ELR (cell line): ENCODE measurements at regions not wholly inside any gene's neighbourhood (a gene's known extent, or its start where the extent isn't known, plus 50 kb on each side); places are given as distances from the start of the nearest gene placed in this dataset.
A peak's percentile ranks its signal among the peaks of the same experiment; 100 is the strongest.

Source experiments
- DNase-seq: peaks from one replicate; pipeline ENCODE4 v3.0.0-alpha.2; 2015; ENCODE audit warnings: low read depth

DNA sequence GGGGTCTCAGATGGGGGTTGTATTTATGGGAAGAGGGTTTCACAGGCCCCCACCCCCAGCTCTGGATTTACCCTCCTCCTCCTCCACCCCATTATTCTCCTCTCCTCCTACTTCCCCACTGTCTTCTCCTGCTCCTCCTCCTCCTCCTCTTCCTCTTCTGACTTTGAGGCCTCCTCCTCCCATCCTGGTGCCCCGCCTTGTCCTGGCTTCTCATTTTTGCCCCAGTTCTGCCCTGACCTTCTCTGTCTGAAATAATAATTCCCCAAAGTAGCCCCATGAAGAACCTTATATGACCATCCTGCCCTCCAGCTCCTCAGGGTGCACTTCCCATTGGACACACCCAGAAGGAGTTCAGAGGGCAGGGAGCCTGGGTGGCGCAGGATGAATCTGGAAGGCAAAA is 351.4 kb upstream of the GATB start:
- no peak for DNase-seq

DNA sequence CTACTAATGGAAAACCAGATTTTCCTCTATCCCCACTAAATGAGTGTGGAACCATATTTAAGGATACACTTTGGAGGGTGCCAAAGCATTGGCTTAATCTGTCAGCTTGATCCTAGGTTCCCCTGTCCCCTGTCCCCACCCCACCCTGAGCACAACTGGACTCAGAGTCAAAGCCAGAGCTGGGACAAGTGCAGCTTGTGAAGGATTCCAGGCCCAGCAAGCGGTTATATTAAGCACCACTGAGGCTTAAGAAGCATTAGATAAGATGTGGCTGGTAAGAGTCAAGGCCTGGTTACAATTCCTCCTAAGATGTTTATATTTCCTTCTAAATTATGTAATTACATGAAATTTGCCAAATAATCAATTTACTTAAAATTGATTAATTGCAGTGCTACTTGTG is 350.0 kb upstream of the GATB start:
- no peak for DNase-seq

DNA sequence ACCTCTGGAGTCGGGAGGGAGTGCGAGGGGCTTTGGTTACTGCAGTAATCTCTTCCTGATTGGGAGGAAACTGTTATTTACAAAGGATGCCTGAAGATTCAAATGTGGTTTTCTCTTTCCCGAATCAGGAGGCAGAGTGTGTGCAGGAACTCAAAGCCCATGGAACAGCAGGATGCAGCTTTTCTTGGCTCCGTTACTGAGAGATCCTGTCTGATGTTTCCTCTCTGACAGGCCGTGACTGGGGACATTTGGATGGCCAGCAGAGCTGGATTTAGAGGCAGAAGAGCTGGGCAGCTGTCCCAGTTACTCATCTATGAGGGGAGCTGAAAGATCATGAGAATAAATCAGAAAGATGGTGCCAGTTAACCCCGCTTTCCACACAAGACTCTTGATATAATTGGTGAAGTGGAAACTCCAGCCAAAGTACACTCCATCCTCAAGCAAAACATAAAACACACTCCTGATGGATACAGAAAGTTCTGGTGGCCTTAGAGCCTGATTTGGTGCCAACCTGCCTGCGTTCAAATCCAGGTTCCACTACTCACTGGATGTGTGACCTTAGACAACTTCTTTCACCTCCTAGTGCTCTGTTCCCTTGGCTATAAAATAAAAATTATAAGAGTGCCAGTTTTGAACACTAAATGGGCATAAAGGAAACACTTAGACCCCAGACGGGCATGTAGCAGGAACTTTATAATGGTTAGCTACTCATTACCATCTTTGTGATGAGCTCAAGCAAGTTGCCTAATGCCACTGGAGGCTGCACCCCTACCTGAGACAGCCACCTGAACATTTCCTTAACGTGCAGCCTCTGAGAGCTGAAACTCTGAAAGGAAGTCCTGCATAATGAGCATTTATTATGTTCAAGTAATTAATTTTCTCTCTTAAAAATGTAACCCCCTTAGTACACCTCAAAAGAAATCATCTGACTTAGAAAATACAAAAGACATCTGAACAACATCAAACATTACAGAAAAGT is 349.0 kb upstream of the GATB start:
- DNase-seq, result no peak

DNA sequence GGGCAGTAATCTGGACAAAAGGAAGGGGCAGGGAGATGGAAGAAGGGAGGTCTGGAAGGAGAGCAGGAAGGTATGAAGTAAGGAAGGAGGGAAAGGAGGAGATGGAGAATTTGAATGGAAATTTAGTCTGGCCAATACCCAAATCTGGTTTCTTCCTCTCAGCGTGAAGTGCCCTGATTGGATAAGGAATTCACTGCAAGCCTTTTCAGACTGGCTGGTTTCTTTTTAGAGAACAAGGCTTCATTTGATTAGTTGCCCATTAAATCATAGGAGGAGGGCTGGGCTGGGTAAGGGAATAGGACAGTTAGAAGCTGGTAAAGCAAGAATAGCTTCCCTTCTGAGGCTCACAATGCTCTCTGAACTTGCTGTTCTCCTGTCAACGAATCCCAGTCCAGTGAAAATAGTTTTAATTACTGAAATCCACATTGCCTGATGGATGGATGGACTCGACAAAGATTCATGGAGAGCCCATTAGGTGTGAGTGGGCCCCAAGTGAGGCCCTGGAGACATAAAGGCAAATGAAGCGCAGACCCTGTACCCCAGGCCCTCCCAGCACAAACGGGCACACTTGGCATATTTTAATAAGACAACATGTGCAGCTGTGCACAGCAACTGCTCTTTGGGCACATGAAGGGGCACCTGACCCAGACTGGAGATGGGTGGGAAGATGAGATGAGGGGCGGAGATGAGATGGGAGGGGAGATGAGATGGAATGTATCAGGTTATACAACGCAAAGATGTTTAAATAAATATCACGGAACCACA is 347.1 kb upstream of the GATB start:
- DNase-seq, result no peak

DNA sequence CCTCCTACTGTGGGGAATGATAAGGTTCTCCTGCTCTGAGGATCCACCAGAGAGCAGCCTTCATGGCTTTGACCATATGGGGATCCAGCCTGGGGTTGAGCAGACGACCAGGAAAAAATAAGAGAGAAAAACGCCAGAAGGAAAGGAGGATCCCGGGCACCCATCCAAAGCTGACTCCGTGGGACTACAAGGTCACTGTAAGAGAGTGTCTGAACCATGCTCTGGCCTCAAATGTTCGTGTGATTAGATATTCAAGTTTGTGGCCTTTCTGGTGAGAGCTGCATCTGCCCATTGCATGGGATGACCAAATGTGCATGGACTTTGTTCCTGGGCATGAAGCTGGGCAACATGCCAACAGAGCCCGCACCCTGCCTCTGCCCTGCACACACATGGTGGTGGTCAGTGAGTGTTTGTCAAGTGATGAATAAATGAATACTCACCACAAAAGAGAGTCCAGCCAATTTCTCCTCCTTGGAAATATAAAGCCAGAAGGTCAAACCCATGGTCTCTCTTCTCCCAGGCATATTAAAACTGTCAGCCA is 346.0 kb upstream of the GATB start:
- peak; percentile 8 for DNase-seq

DNA sequence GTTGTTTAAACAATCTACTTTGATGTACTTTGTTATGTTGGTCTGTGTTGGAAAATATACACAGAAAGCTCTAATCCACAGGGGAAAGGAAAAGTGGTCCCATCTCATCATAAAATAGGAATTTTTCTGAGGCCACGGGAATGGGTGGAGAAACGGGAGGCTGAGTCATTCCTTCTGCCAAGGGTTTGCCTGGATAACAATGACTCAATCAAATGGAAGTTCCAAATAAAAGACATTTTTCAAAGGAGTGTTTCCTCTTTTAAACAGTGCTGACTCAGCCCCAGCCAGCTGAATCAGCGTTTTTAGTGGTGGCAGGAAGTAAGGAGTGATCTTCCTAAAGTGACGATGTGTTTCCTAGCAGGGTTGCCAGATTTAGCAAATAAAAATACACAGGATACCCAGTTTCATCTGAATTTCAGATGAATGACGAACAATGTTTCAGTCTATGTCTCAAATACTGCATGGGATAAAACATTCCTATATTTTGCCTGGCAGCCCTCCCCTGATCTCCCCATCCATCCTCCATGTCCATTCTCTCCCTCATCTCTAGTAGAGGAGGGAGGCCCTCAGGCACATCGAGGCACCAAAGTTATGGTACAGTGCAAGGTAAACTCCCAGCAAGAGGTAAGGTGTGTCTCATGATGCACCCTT is 345.4 kb upstream of the GATB start:
- peak; percentile 97 for DNase-seq

DNA sequence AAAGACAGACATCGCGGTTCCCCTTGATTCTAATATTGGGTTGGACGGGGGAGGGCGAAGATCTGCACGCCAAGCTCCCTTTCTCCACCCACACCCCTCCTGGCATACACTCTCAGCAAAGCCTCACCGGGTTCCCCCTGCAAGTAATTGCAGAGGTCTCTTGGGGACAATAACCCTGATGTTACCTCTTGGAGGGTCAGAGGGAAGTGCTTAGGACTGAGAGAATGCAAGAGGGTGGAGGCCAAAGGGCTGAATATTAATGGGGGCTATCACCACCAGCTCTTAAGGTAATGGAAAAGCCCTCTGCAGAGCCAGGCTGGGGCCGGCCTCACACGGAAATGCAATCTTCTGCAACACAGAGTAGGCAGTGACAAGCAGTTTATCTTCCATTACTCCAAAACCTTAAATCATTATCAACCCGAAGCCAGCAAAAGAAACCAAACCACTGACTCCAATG is 344.1 kb upstream of the GATB start:
- no peak for DNase-seq

DNA sequence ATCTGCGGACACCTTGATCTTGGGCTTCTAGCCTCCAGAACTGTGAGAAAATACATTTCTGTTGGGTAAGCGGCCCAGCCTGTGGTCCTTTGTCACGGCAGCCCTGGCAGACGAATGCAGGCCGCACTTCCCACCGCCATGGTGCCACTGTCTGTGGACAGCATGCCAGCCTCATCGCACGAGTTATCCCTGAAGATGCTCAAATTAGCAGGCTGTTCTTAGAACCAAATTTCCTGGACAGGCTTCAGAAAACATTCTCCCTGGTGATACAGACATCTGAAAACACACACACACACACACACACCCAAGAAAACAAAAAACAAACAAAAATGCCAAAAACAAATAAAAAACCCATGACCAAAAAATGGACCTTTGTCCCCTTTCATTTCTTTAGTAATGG is 343.5 kb upstream of the GATB start:
- DNase-seq, result no peak

DNA sequence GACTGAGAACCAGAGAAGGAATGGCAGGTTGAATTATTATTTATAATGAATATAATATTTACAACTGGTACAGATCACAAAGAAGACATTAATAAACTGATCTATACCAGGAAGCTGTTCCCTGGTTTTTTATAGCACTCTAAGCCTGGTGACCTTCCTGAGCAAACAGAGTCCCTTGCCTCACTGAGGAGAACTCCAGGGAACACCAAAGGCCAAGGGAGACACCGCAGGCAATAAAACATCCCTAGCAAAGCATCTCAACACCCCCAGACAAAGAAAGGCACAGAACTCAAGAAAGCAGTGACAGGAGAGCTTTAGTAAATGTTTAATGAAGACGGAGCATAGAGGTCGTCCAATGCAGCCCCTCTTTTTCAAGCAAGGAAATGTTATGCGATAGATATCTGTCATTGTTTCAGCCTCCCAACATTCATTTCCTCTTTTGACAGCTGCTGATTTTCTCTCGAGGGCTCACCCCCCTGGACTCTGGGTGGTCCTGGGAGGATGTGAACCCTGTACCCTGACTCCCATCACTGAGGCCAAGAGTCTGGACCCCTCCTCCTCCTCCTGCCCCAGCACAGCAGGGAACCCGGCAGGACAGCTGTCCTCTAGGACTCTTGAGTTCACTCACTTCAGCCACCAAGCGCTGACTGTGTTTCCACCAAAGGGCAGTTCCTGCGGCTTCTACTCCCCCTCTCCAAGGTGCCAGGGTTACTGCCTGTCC is 342.5 kb upstream of the GATB start:
- DNase-seq, result no peak

DNA sequence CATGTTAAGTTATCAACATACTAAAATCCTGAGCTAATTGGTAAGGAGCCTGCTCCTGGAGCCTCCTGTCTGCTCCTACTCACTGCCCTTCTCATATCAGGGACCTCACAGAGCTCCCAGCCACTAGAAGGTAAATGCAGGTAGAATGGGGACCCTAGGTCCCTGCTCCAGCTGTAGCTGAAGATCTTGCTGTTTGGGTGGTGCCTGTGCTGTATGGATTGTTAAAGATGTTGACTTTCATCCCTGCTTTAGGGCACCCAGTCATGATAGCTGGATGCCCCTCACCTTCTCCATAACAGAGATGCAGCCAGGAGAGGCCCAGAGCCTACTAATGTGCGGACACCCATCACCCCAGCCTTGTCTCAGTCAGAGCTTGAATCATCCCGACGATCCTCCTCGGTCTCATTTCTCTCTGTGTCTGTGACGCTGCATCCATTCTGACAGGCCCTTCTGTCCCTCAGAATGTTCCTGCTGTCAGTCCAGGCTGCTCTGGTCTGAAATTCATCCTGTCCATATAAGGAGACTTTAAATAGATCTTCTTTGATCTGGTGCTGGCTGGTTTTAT is 341.7 kb upstream of the GATB start:
- DNase-seq, result no peak

DNA sequence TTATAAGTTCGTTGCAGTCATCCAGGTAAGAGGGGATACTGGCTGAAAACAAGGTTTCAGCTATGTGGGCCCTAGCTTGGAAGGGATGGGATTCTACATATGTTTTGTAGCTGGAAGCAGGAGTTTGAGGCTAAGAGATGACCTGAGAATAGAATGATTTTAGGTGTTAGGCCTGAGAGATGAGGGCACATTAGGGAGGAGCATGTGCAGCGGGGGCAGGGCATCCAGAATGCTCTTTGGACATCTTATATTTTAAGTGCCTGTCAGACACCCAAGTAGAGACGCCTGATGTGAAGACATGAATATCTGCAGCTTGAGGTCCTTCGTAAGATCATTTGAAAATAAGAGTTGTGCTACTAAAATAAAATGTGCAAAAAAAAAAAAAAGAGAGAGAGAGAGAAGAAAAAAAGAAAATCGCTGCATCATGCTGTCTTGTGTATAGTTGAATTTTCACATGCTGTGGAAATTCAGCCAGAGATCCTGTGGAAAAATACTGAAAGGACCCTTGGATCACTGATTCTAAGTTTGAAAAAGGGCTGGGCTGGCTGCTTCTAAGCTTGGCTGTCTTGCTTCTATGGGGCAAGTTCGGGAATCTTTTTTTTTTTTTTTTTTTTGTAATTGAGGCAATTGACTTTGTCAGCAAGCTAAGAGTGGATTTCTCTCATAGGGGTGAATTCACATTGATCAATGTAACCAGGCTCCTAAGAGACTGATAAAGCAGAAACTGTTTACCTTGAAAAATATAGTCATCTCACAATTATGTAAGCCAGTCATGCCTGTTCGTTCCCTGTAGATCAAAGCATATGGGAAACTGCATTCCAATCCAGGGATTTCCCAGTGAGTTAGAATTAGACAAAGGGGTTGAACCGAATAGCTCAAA is 341.0 kb upstream of the GATB start:
- peak; percentile 91 for DNase-seq

DNA sequence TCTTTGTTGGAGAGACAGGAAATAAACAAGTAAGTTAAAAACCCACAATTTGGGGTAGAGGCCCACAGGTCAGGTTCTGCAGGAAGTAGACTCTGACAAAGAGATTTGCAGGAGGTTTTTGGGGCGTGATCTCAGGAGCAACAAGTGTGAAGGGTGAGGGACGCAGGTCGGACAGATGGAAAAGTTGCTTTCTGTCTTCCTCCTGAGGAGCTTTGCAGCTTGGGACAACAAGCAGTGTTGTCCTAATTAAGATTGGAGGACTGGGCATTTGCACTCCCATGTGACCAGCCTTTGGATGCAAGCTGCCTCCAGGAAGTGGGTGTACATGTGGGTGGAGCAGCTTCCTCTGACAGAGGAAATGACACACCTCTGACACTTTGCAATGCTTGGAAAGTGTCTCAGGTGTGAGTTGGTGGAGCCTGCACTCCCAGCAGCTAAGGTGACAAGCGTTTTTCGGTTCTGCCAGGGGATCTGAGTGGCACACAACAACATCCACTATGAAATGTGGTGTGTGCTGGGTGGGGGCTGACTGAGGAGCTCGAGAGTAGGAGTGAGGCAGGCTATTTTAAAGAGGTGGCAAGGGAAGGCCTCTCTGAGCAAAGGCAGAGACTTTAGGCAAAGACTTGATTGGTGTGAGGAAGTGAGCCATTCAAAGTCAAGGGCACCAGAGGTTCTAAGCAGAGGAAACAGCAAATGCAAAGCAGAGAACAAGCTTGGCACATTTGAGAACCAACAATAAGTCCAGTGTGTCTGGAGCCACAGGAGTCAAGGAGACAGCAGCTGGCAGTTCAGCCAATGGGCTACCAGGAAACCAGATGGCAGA is 339.8 kb upstream of the GATB start:
- peak; percentile 49 for DNase-seq

DNA sequence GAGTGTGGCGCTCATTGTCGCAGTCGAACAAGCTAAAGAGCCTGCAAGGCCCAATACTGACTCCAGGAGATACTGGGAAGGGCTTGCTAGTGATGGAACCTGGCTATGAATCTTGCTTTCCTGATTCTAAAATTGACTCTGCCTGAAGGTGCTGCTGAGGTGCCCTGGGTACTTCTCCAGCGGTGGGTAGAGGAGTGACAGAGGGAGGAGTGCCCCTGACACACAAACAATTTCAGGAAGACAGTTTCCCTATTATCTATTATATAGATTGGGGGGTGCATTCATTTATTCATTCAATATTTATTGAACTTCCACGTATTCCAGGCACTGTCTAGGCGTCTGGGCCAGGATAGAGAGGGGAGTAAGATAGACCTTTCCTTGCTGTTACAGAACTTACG is 339.2 kb upstream of the GATB start:
- DNase-seq, result no peak

DNA sequence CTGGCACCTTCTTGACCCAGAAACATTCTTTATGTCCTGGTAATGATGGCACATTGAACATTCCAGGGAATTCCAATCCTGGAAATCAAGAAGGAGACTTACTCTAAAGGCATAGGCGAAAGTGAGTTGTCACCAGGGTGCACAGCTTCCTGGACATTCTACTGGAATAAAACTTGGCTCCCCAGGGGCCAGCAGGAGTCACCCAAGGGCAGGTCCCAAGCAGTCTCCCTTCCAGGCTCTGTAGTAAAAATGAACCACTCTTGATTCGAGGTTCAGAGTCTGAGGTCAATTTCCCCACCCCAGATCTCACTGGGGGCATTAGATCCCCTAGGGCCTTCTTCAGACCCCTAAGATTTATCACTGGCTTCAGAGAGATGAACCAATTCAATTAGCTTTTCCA is 338.7 kb upstream of the GATB start:
- DNase-seq, result peak; percentile 3

DNA sequence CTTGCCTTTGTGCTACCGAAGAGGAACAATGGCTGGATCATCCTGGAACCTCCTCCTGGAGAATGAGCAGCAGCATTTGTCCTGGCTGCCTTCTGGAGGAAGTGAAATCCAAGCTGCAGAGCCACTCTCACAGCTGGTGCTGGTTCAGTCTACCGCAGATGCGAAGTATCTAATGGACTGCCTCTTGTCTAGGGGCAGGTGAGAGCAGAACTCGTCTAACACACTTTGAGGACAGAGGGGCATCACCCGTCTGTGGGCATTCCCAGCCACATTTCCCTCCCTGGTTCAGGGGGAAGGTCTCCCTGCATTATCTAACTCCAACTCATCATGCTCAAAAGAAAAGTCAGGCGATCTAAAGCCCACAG is 338.2 kb upstream of the GATB start:
- no peak for DNase-seq

DNA sequence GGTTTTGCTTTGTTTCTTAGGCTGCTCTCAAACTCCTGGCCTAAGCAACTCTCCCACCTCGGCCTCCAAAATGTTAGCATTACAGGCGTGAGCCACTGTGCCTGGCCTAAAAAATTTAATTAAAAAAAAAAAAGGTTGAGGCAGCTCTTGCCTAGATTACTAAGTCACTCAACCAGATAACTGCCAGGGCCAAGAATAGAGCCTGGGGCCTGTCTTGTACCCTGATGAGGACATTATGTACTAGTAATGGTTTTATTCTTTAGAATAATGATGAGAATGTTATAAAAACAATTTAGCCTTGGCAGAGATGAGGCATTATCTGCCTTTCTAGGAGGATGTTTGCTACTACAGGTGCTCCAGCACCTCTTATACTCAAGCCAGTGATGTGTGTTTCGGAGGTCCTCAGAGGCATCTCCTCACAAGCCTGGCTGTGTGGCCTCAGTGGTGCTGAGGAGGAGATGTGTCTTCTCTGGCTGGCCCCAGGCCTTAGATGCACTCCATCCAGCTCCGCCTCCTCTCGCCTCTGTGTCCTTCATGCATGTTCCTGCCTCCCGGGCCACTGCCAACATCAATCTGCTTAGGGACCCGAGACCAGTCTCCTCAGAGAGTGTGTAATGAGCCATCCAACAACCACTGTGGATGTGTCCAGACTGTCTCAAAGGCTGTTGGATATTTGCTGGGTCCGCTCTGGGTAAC is 337.7 kb upstream of the GATB start:
- DNase-seq, result no peak

DNA sequence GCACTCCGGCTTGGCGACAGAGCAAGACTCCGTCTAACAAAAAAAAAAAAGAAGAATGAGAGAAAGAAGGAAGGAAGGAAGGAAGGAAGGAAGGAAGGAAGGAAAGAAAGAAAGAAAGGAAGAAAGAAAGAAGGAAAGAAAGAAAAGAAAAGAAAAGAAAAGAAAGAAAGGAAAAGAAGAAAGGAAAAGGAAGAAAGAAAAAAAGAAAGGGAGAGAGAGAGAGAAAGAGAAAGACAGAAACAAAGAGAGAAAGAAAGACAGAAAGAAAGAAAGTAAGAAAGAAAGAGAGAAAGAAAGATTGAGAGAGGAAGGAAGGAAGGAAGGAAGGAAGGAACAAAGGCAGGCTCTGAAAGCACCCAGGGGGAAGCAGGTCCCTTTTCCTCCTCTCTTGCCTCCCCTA is 336.6 kb upstream of the GATB start:
- DNase-seq, result no peak

DNA sequence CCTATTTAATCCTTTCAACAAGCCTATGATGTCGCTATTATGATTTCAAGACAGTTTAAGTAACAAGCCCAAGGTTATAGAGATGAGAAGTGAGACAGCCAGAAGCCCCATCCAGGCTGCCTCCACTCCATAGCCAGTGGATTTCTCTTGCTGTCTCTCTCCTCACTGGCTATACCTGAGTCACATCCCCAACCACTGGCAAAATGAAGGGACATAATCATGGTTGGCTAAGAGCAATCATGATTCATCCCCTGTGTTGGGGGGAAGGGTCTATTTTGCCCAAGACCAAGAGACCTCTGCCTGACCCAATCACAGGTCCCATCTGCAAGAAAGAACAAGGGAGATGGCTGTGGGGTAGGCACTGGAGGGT is 334.9 kb upstream of the GATB start:
- peak; percentile 24 for DNase-seq
